NCI-H1105 treated with DMSO at 0.1 percent for 48 hours (cell line): ENCODE measurements at regions not wholly inside any gene's neighbourhood (a gene's known extent, or its start where the extent isn't known, plus 50 kb on each side); places are given as distances from the start of the nearest gene placed in this dataset.
"Not testable (repeated sequence)": the region's sequence is repeated elsewhere in the genome, so short reads cannot be mapped to it uniquely, and the experiment has no call there.

Source experiments
- DNase-seq: peaks from one replicate; lab custom pipeline; 2025; lab: John Stamatoyannopoulos, UW

GRCh38 chr3:112736805-112737566, 96.0 kb upstream of the CCDC80 start:
- no peak for DNase-seq

GRCh38 chr3:112736386-112736785, 95.4 kb upstream of the CCDC80 start:
- no peak for DNase-seq

GRCh38 chr3:112735926-112736325, 95.0 kb upstream of the CCDC80 start:
- no peak for DNase-seq

GRCh38 chr3:112734736-112735350, 93.9 kb upstream of the CCDC80 start:
- peak; percentile 60 for DNase-seq

- no peak for DNase-seq
Measured at GRCh38 chr3:112734171-112734570, 93.2 kb upstream of the CCDC80 start.

- DNase-seq: no peak
Measured at GRCh38 chr3:112730210-112730609, 89.3 kb upstream of the CCDC80 start.

GRCh38 chr3:112721231-112721630, 80.3 kb upstream of the CCDC80 start:
- DNase-seq: no peak

- no peak for DNase-seq
Measured at GRCh38 chr3:112718967-112719366, 78.0 kb upstream of the CCDC80 start.

- DNase-seq: no peak
Measured at GRCh38 chr3:112718516-112718915, 77.6 kb upstream of the CCDC80 start.

GRCh38 chr3:112709911-112710310, 69.0 kb upstream of the CCDC80 start:
- DNase-seq: no peak

GRCh38 chr3:112699436-112699978, 58.6 kb upstream of the CCDC80 start:
- no peak for DNase-seq

GRCh38 chr3:112698442-112698841, 57.5 kb upstream of the CCDC80 start:
- not testable (repeated sequence) for DNase-seq

- DNase-seq: peak; percentile 74
Measured at GRCh38 chr3:112696244-112696643, 55.3 kb upstream of the CCDC80 start.

- DNase-seq: not testable (repeated sequence)
Measured at GRCh38 chr3:112695377-112696108, 54.6 kb upstream of the CCDC80 start.

- not testable (repeated sequence) for DNase-seq
Measured at GRCh38 chr3:112694906-112695305, 54.0 kb upstream of the CCDC80 start.

- DNase-seq: no peak
Measured at GRCh38 chr3:112693186-112693585, 52.2 kb upstream of the CCDC80 start.
